ENCODE measurements at regions not wholly inside any gene's neighbourhood (a gene's known extent, or its start where the extent isn't known, plus 50 kb on each side); places are given as distances from the start of the nearest gene placed in this dataset.

GRCh38 chr18:54020156-54020745 lies 204.2 kb downstream of the MBD2 start:
- no peak for DNase-seq

DNA sequence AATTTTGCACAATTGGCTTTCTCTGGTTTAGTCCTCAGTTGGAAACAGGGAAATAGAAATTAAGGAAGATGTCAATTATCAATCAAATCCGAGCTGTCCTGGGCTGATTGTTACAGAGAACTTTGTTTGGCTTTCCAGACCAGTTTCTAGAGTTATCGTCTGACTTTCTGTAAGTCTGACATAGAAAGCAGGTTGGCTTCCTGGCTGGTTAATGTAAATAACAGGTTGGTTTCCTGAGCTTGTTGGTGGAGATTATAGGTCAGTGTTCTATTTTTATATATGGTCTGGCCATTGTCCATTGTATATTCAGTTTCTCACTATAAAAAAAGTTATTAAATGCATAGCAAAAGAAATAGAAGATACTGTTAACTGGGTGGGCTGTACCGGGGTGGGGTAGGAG lies 204.8 kb downstream of the MBD2 start:
- no peak for DNase-seq

- DNase-seq: no peak
Observed at GRCh38 chr18:54013452-54013851, 211.0 kb downstream of the MBD2 start.

GRCh38 chr18:54004828-54005227 lies 219.6 kb downstream of the MBD2 start:
- no peak for DNase-seq

- DNase-seq: no peak
Observed at GRCh38 chr18:54003195-54003594, 221.3 kb downstream of the MBD2 start.

DNA sequence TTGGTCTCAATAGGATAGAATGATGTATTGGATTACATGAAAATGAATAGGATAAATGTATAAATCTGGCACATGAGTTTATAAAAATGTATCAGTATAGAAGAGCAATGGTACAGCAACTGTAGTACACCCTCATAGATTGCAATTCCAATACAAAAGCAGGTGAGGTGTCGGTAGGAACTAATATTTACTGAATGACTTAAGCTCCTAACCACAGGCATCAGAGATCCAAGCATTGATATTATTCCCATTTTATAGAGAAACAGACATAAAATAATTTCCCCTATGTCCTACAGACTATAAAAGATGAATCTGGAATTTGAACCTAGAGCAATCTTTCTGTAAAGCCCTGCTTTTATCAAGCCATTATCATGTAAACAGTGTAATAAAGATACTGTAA lies 227.4 kb downstream of the MBD2 start:
- DNase-seq: no peak

GRCh38 chr18:53994016-53994415 lies 230.5 kb downstream of the MBD2 start:
- no peak for DNase-seq

DNA sequence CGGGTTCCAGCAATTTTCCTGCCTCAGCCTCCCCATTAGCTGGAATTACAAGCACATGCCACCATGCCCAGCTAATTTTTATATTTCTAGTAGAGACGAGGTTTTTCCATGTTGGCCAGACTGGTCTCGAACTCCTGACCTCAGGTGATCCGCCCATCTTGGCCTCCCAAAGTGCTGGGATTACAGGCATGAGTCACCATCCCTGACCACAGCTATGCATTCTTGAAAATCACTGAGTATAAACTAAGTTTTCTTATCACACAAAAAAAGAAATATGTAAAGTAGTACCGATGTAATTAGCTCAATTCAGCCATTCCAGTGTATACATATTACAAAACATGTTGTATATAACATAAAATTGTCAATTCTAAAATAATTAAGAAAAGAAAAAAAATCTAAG lies 232.7 kb downstream of the MBD2 start:
- DNase-seq: no peak

- no peak for DNase-seq
Observed at GRCh38 chr18:53991202-53991601, 233.3 kb downstream of the MBD2 start.

GRCh38 chr18:53990485-53990884 lies 234.0 kb downstream of the MBD2 start:
- DNase-seq: no peak

DNA sequence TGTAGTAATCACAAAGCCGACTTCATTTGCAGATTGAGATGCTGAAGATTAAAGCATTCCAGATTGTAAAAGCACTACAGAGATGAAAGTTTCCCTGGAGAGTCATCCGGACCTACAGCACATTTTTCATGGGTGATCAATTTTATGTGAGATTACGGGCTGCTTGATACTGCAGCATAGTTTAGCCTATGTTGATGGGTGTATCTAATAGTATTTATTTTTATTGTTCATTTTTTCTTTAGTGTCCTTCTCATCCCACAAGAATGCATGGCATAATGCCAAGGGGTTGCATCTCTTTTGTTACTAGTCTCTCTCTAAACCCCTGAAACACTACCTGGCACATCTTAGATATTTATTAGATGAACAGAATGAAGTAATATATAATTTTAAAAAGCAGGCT lies 240.4 kb downstream of the MBD2 start:
- DNase-seq: no peak

DNA sequence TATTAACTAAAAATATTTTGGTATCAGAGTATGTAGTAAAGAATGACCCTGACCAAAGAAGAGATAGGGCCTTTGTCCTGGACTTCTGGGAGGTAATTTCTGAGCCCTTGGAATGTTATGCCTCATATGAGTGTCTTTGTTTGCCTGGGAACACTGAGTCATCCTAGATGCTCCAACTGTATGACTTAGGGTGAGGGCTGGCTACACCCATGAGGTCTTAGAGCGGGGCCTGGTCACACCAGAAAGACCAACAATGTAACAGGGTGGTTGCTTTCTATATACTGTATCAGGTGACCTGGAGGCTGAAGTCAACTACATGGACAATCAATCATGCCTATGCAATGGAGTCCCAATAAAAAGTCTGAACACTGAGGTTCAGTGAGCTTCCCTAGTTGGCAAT lies 253.1 kb downstream of the MBD2 start:
- DNase-seq: no peak

- DNase-seq: no peak
Observed at GRCh38 chr18:53952700-53953099, 271.8 kb downstream of the MBD2 start.

GRCh38 chr18:53950545-53950944 lies 273.9 kb downstream of the MBD2 start:
- DNase-seq: no peak

DNA sequence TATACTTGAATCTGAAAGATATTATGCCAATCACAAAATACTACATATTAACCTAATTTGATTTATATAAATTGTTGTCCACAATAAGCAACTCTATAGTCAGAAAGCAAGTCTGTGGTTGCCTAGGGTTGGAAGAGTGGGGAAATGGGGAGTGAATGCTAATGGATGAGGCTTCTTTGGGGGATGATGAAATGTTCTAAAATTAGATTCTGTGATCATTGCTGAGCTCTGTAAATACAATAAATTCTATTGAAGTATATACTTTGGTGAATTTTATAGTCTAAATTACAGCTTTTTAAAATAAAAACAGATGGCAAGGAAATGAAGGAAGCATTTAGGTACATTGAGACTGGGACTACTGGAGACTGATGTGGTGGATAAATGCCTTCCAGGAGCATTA lies 275.5 kb downstream of the MBD2 start:
- no peak for DNase-seq

GRCh38 chr18:53947092-53947640 lies 277.3 kb downstream of the MBD2 start:
- DNase-seq: no peak

GRCh38 chr18:53946594-53946993 lies 277.9 kb downstream of the MBD2 start:
- DNase-seq: no peak

DNA sequence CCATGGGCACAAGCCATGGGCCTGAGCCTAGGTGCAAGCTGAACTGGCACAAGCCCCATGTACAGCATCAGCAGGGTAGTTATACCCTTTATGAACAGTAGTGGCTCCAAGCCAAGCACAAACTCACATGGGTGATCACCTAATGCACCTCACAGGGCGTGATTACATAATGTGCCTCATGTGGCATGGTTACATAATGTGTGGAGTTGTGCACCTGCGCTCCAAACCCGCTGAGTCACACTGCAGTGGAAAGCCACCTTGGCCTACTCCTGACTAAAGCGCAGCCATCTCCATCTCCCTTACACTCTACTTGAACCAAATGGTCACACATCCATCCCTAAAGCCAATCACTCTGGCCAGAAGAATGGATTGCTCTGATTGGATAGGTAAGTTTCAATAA lies 279.7 kb downstream of the MBD2 start:
- DNase-seq: no peak

GRCh38 chr18:53943326-53943860 lies 281.1 kb downstream of the MBD2 start:
- no peak for DNase-seq

DNA sequence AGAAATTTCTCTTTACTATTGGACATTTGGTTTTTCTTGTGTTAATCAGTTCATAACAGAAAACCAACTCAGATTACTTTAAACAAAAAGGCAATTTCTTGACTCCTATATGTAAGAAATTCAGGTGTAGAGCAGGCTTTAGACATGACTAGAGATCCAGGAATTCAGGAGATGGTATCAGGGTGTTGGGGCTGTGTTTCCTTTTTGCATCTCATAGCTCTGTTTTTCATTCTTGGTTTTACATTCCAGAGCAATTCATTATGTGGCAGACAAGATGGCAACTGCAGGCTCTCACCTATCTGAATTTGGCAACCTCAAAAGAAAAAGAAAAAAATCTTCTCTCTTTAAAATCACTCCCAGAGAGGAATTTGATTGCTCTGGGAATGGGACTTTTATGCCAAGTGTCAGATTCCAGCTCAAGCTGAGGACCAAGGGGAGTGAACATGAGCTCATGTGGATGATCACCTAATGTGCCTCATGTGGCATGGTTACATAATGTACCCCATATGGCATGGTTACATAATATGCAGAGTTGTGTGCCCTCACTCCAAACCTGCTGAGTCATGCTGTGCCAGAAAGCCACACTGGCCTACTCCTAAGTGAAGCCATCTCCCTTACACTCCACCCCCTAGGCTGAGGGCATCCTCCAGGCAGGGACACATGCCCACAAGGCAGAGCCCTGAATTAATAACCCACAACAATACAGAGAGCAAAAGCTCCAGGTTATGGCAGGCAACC lies 282.7 kb downstream of the MBD2 start:
- DNase-seq: no peak

DNA sequence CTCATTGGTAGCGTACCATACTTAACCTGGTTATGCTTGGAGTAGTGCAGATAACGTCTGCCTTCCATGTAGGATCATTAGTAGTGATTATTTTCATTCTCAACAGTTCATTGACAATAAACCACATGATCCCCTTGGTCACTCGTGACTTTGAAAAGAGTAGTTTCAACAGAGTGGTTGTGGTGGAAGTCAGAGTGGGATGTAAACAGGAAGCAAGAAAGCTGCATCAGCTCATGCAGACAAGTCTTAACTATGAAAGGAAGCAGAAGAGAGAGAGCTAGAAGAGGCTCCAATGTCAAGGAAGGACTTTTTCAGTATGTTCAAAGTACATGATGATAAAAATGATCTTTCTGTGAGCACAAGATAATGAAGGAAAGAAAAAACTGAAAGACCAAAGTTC lies 287.4 kb downstream of the MBD2 start:
- DNase-seq: no peak

DNA sequence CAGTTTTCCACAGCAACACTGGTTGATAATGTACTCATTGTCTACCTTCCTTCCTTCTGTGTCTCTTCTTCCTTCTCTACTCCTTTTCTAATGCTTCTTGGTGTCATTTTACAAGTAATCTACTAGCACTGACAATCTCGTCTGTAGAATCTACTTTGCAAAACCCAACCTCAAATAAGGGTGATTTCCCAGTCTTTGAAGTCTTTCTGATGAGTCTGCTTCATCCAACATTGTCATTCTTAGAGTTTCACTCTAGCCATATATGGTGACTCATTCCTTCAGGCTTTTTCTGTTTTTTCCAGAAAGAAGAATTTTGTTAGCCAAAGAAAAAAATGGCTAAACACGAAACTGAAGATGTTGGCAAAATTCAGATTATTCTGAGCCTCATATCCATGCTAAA lies 288.7 kb downstream of the MBD2 start:
- no peak for DNase-seq

DNA sequence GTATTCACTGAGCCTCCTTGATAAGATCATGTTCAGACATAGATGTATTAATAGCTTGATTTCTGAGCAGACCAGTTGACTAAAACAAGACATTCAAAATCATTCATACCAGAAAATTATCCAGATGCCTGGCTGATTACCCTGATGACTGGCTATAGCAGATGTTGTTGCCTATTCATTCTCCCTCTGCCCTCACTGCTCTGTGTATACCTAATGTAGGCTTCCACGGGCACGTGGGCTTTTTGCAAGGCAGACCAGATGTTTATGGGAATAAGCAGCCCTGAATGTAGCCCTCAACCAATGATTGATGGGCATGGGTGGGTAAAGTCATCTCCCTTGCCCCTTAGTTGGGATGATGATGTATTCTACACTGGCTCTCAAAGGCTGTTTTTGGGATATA lies 289.1 kb downstream of the MBD2 start:
- DNase-seq: no peak

DNA sequence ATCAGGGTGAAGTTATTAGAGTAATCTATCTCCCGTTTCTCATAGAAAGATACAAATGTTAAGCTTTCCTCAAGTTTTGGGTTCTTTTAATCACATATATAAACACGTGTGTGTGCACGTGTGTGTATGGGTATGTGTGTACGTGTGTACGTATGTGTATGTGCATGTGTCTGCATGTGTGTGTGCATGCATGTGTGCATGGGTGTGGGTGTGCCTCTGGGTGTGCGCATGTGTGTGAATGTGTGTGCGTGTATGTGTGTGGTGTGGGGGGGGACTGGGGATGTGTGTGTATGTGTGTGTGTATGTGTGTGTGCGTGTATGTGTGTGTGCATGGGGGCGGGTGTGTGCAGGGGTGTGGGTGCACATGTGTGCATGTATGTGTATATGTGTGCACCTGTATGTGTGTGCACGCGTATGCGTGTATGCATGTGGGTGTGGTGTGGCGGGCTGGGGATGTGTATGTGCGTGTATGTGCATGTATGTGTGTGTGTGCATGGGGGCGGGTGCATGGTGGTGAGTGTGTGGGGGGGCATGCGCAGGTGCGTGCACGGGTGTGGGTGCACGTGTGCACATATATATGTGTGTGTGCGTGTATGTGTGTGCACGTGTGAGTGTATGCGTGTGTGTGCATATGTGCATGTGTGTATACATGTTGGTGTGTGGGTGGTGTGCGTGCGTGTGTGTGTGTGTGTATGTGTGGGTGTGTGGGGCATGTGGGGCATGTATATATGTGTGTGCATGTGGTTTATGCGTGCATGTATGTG lies 304.0 kb downstream of the MBD2 start:
- no peak for DNase-seq

Data from NCI-H187 (cell line).